ENCODE measurements at regions not wholly inside any gene's neighbourhood (a gene's known extent, or its start where the extent isn't known, plus 50 kb on each side); places are given as distances from the start of the nearest gene placed in this dataset.

GRCh38 chr5:164010900-164011299 lies 505.5 kb downstream of the MAT2B start:
- no peak for TF ChIP-seq CTCF (IDR thresholded peaks at IDR 0.05; ENCODE audit: insufficient read depth, low read length, poor library complexity, severe bottlenecking)
- no peak for TF ChIP-seq EZH2phosphoT487 (conservative IDR thresholded peaks at IDR 0.05; ENCODE audit: low read length)

All from SU-DHL-6 (cell line).